LoVo (cell line): ENCODE measurements at regions not wholly inside any gene's neighbourhood (a gene's known extent, or its start where the extent isn't known, plus 50 kb on each side); places are given as distances from the start of the nearest gene placed in this dataset.
"Not testable (repeated sequence)": the region's sequence is repeated elsewhere in the genome, so short reads cannot be mapped to it uniquely, and the experiment has no call there.

Experiments
- DNase-seq: peaks from one replicate; pipeline ENCODE4 v3.0.0-alpha.2; 2016; ENCODE audit warnings: low spot score

- DNase-seq: not testable (repeated sequence)
Observed at GRCh38 chr5:20797216-20797615, 809.2 kb upstream of the CDH18 start.

- DNase-seq: not testable (repeated sequence)
Observed at GRCh38 chr5:20784755-20785154, 796.8 kb upstream of the CDH18 start.

- DNase-seq: not testable (repeated sequence)
Observed at GRCh38 chr5:20783484-20783883, 795.5 kb upstream of the CDH18 start.

DNA sequence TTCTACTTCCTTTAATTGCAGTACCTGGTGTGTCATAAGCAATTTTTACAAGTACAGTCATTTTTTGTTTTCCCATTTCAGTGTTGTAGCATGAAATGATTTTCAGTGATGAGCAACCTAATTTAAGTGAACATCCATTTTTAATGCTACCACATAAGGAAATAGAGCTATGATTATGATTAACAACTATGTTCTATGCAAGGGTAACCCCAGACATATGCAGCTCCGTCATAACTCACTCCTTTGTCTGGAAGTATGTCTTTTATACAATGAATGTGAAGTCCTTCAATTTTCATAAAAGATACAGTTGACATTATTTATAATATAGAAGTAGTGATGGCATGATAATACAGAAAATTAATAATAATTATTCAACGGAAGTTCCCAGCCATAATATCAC is 783.3 kb upstream of the CDH18 start:
- not testable (repeated sequence) for DNase-seq

DNA sequence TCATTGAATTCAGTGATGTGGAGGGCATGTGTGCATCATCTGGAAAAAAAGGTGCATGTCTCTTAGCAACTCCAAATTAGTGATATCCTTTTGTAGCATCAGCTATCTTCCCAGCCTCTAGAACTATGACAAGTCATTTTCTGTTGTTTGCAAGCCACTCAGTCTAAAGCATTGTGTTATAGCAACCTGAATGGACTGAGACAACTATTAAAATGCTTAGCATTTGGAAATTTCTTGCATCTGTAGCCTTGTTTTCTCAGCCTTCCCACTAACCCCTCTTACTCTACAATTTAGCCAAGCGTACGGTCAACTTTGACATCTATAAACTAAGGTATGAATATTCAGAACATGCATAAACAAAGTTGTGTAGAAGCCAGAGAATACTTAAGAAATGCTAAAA is 777.1 kb upstream of the CDH18 start:
- not testable (repeated sequence) for DNase-seq

- DNase-seq: not testable (repeated sequence)
Observed at GRCh38 chr5:20759459-20759858, 771.5 kb upstream of the CDH18 start.

DNA sequence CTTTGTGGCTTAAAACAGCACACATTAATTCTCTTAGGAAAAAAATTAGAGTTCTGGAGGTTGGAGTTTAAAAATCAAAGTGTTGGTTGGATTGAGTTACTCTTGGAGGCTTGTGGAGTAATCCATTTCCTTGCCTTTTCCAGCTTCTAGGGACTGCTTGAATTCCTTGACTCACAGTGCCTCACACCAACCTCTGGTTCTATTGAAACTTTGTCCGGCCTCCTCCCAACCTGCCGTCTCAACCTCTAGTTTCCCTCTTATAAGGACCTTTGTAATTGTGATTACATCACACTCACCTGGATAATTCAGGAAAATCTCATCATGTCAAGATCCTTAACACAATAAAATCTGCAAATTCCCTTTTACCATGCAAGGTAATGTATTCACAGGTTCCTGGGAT is 764.2 kb upstream of the CDH18 start:
- not testable (repeated sequence) for DNase-seq

- DNase-seq: not testable (repeated sequence)
Observed at GRCh38 chr5:20735715-20736114, 747.7 kb upstream of the CDH18 start.

GRCh38 chr5:20732223-20732622 is 744.2 kb upstream of the CDH18 start:
- not testable (repeated sequence) for DNase-seq

GRCh38 chr5:20721286-20721685 is 733.3 kb upstream of the CDH18 start:
- DNase-seq: not testable (repeated sequence)

DNA sequence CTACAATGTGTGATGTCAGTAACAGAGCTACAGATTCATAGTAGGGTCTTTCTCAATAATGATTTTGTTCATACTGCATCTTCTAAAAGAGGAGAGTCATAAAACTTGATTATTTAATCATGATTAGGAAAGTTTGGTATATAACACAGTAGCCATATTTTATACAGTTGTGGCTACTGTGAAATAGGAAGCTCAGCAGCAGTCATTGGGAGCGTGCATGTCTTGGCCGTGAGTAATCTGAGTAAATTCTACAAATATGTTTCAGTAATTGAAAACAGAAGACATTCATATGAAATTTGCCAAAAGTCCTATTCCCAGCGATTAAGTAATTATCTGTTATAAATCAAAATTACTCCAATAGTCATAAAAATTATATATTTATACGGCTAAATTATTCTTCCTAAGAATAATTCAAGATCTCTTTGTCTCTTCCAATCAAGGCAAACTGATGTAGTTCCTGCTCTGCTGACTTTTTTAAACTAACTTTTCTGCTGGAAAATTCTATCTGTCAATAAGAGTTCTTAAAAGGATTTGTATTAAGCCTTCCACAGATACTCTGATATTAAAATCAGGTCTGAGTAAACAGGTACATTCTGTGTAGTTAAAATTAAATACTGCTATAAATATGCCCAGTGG is 723.6 kb upstream of the CDH18 start:
- DNase-seq: not testable (repeated sequence)

- DNase-seq: not testable (repeated sequence)
Observed at GRCh38 chr5:20707634-20708033, 719.6 kb upstream of the CDH18 start.

DNA sequence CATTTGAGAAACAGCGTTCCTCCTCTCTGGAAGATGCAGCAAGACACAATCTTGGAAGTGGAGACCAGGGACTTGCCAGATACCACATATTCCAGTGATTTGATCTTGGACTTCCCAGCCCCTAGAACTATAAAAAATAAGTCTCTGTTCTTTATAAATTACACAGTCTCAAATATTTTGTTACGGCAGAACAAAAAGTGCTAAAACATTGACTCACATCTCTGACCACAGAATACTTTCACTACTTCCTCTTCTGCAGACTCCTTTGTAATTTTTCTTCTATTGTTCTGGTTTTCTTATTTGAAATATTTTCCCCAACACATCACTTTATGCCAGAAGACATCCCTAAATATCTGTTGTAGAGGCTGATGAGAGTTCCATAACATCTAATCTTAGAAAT is 706.1 kb upstream of the CDH18 start:
- no peak for DNase-seq

GRCh38 chr5:20692913-20693312 is 704.9 kb upstream of the CDH18 start:
- DNase-seq: no peak

- DNase-seq: no peak
Observed at GRCh38 chr5:20683241-20683940, 695.4 kb upstream of the CDH18 start.

DNA sequence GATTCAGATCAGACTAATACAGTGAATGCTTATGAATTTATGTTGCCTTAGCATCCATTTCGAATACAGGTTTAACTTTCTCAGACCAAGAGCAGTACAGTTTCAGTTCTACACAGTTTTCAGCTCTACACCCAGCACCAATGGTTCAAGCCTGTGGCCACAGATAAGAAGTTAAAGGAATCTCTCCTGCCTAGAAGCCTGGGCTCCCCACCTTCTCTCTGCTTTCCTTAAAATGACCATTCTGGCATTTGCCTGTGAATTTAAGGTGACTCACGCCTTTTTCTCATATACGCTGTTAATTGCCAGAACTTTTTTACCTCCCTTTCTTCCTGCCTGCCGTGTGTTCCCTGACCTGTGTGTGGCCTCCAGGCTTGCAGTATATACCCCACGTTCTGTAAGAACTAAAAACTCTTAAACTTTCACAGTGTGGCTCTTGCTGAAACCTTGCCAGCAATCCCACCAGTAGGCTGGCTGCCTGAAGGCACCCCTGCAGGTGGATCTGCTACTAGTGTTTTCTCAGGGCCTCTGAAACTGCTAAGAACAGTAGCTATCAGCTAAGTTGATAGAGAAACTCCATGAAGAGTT is 692.8 kb upstream of the CDH18 start:
- DNase-seq: no peak

DNA sequence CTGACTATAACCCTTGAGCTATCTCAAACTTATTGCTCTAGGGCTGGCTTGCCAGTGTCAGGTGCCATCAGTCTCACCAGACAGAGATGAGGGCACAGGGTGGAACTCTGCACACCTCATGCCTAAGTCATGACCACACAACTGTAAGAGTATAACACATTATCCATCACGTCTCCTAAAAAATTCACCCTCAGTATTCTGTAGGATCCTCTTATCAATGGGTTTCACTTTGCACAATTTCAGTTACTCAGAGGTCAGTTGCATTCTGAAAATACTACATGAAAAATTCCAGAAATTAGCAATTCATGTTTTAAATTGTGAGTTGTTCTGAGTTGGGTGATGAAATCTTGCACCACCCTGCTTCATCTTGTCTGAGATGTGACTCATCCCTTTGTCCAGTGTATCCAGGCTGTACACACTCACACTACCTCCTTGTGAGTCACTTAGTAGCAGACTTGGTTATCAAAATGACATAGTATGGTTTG is 690.9 kb upstream of the CDH18 start:
- DNase-seq: peak; percentile 55

GRCh38 chr5:20678386-20678785 is 690.4 kb upstream of the CDH18 start:
- no peak for DNase-seq

DNA sequence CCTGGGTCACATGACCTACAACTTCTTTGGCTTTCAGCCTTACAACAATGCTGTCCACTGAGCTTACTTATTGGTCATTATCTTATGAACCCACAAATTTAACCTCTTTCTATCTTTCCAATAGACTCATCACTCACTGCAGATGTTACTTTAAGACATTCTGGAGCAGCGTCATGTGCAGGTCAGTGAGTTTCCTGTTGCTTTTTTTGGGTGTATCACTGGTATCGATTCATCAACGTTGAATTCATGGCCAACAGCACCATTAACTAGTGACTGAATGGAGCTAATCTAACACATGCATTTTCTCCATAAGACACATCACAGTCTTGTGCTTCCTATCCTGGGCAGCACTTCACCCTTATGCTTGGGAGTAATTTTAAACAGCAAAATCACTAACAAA is 672.6 kb upstream of the CDH18 start:
- DNase-seq: no peak

DNA sequence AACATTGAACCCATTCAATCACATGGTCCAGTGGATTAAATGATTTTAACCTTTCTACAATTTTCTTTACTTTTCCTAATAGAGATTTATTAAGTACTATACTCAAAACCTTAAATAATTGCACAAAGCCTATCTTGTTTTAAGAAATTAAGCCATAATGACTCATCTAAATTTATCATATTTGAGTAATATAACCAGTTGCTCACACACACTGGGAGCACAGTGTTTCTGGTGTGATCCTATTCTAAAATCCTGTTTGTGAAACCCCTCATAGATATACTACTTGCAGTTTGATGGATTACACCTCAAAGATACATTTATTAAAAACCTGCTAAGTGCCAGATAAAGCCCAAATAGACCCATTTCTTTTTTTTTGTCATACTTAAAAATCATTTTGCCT is 668.3 kb upstream of the CDH18 start:
- DNase-seq: no peak

GRCh38 chr5:20655211-20655610 is 667.2 kb upstream of the CDH18 start:
- no peak for DNase-seq

DNA sequence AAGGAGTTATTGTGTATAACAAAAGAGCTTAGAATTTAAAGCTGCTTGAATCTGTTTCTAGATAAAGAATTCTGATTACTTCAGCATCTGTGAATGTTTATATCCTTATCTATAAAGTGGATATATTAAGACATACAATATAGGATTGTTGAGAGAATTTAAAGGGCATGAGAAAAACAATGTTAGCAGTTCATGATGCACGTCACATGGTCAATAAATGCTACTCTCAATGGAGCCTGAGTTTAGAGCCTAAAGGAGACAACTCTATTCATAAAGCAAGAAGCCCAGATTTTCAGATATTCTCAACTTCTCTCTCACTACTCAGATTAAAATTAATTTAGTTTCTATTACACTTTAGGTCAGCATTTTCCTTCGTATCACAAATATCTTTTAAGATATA is 666.7 kb upstream of the CDH18 start:
- DNase-seq: no peak

- no peak for DNase-seq
Observed at GRCh38 chr5:20654033-20654432, 666.0 kb upstream of the CDH18 start.
